GM23338 (cell line): ENCODE measurements at regions not wholly inside any gene's neighbourhood (a gene's known extent, or its start where the extent isn't known, plus 50 kb on each side); places are given as distances from the start of the nearest gene placed in this dataset.

Source experiments
- ATAC-seq: fragments of 200-7000 bp; cut with Tn5 transposase; 3 replicates; pipeline ENCODE4 v1.9.1; 2020
- DNase-seq: peaks from one replicate; pipeline ENCODE4 v3.0.0-alpha.2; 2015; ENCODE audit warnings: low spot score
- H2AFZ ChIP-seq: fragments of 200-600 bp; sonication (generic); 2 replicates; pipeline ENCODE4 v1.8.0; 2016; ENCODE audit warnings: antibody characterized with exemption, mild to moderate bottlenecking, moderate library complexity
- H3F3A ChIP-seq: fragments of 200-600 bp; sonication (generic); replicated peaks from 2 replicates; pipeline ENCODE4 v1.8.0; 2017; ENCODE audit warnings: antibody characterized with exemption, mixed run types, low read depth
- H3K27ac ChIP-seq: fragments of 200-600 bp; sonication (generic); 2 replicates; pipeline ENCODE4 v1.6.1; 2016; ENCODE audit warnings: low read depth
- H3K27me3 ChIP-seq: fragments of 200-600 bp; sonication (generic); 2 replicates; pipeline ENCODE4 v1.8.0; 2016; ENCODE audit warnings: mild to moderate bottlenecking, mixed run types, moderate library complexity; ENCODE audit not compliant: insufficient read depth
- H3K36me3 ChIP-seq: fragments of 200-600 bp; sonication (generic); 2 replicates; pipeline ENCODE4 v1.8.0; 2016; ENCODE audit warnings: mild to moderate bottlenecking; ENCODE audit not compliant: insufficient read depth
- H3K4me1 ChIP-seq: fragments of 200-600 bp; sonication (generic); 2 replicates; pipeline ENCODE4 v1.8.0; 2016; ENCODE audit warnings: mild to moderate bottlenecking, moderate library complexity; ENCODE audit not compliant: insufficient read depth
- H3K4me2 ChIP-seq: fragments of 200-600 bp; sonication (generic); 2 replicates; pipeline ENCODE4 v1.7.1; 2017; ENCODE audit warnings: mixed run types
- H3K4me3 ChIP-seq: fragments of 200-600 bp; sonication (generic); 2 replicates; pipeline ENCODE4 v1.6.1; 2016; ENCODE audit warnings: mixed run types
- H3K79me2 ChIP-seq: fragments of 200-600 bp; sonication (generic); replicated peaks from 2 replicates; pipeline ENCODE4 v1.8.0; 2017; ENCODE audit warnings: mild to moderate bottlenecking; ENCODE audit not compliant: insufficient read depth
- H3K9me2 ChIP-seq: fragments of 200-600 bp; sonication (generic); 2 replicates; pipeline ENCODE4 v1.8.0; 2017; ENCODE audit not compliant: insufficient read depth
- H4K20me1 ChIP-seq: fragments of 200-600 bp; sonication (generic); replicated peaks from 2 replicates; pipeline ENCODE4 v1.8.0; 2017; ENCODE audit warnings: mild to moderate bottlenecking; ENCODE audit not compliant: insufficient read depth
- H3K27ac Mint-ChIP-seq: 2 replicates; pipeline ENCODE4 v1.8.0; 2020; ENCODE audit warnings: inconsistent platforms, mild to moderate bottlenecking, moderate library complexity, mixed read lengths
- H3K27me3 Mint-ChIP-seq: 3 replicates; pipeline ENCODE4 v1.8.0; 2022; ENCODE audit warnings: low read depth, mild to moderate bottlenecking, moderate library complexity, mixed read lengths, inconsistent platforms; ENCODE audit not compliant: insufficient read depth, poor library complexity
- H3K36me3 Mint-ChIP-seq: 3 replicates; pipeline ENCODE4 v1.8.0; 2021; ENCODE audit warnings: low read depth, mild to moderate bottlenecking, inconsistent platforms, moderate library complexity, mixed read lengths
- H3K4me1 Mint-ChIP-seq: 3 replicates; pipeline ENCODE4 v1.8.0; 2020; ENCODE audit warnings: mild to moderate bottlenecking, inconsistent platforms, mixed read lengths
- H3K4me3 Mint-ChIP-seq: 3 replicates; pipeline ENCODE4 v1.8.0; 2021; ENCODE audit warnings: moderate library complexity, mild to moderate bottlenecking, inconsistent platforms, mixed read lengths
- H3K9me3 Mint-ChIP-seq: 3 replicates; pipeline ENCODE4 v1.8.0; 2020; ENCODE audit warnings: moderate library complexity, mild to moderate bottlenecking, inconsistent platforms, mixed read lengths
- CTCF ChIP-seq, 2 experiments: fragments of 200-600 bp in 1 of 2; sonication (generic) in 1 of 2; conservative IDR thresholded peaks; 2 replicates each; pipeline versions ENCODE4 v1.5.1 to v1.6.1; 2016 to 2017; ENCODE audit warnings: antibody characterized with exemption in 2 of 2, low read depth in 2 of 2, mild to moderate bottlenecking in 2 of 2, moderate library complexity in 1 of 2
- ZNF462 ChIP-seq: fragments of 250-450 bp; sonication (Bioruptor Pico); IDR thresholded peaks from 2 replicates; pipeline ENCODE4 v1.5.0; 2020; ENCODE audit warnings: mild to moderate bottlenecking, moderate library complexity

- ATAC-seq (peak; percentile 66), DNase-seq (peak; percentile 92)
- Mint-ChIP-seq H3K36me3 (no peaks in the 10 kb centered on the region), H3K4me3 (peak overlapping the region; percentile 62; the same call in 2 of the 3 replicates), H3K4me1 (peaks cover 18% of the 10 kb centered on the region), H3K27me3 (peaks cover 36% of the 10 kb centered on the region), H3K27ac (no peak overlapping the region), H3K9me3 (no peaks in the 10 kb centered on the region; the same call in 2 of the 3 replicates)
- H3K4me3 ChIP-seq: peak overlapping the region; percentile 46
- no peaks in the 10 kb centered on the region for H3K79me2 ChIP-seq
- H3K27ac ChIP-seq: no peak overlapping the region
- H3K4me1 ChIP-seq: 0 out of 2 replicates have a peak, but pooled peaks cover 4% of the 10 kb centered on the region
- TF ChIP-seq CTCF (conservative IDR thresholded peaks at IDR 0.05; ENCODE audit: low read depth in 2 of 2) (peak; percentile 79 to 84), ZNF462 (no peak)
- peaks cover 5% of the 10 kb centered on the region; the same call in 1 of the 2 replicates for H3K27me3 ChIP-seq
- no peaks in the 10 kb centered on the region for H3K36me3 ChIP-seq
- no peaks in the 10 kb centered on the region for H4K20me1 ChIP-seq
- no peaks in the 10 kb centered on the region for H3K9me2 ChIP-seq
- H3F3A ChIP-seq: no peaks in the 10 kb centered on the region
- peak overlapping the region; percentile 95 for H2AFZ ChIP-seq
- peak overlapping the region; percentile 72 for H3K4me2 ChIP-seq
These were observed 55.2 kb upstream of the CHRNA7 start for GRCh38 chr15:31974855-31975829.
